Liver (tissue), 3 donors: ENCODE measurements at regions not wholly inside any gene's neighbourhood (a gene's known extent, or its start where the extent isn't known, plus 50 kb on each side); places are given as distances from the start of the nearest gene placed in this dataset.

Experiments used
- EGR1 ChIP-seq, 2 donors: IDR thresholded peaks; 2 replicates each; pipeline ENCODE4 v1.6.1; 2016 to 2018; ENCODE audit warnings: antibody characterized with exemption in 2 of 2, low read depth in 2 of 2
- GABPA ChIP-seq, 2 donors: IDR thresholded peaks in 1 of 2; conservative IDR thresholded peaks in 1 of 2; 2 replicates each; pipeline ENCODE4 v1.6.1; 2016; ENCODE audit warnings: antibody characterized with exemption in 2 of 2, mild to moderate bottlenecking in 1 of 2, moderate library complexity in 1 of 2
- HNF4A ChIP-seq, 2 donors: conservative IDR thresholded peaks; 2 replicates each; pipeline ENCODE4 v1.6.1; 2016; ENCODE audit warnings: antibody characterized with exemption in 2 of 2, mild to moderate bottlenecking in 2 of 2
- JUND ChIP-seq, 2 donors: IDR thresholded peaks; 2 replicates each; pipeline ENCODE4 v1.6.1; 2016; ENCODE audit warnings: antibody characterized with exemption in 2 of 2
- RAD21 ChIP-seq, 2 donors: IDR thresholded peaks; 2 replicates each; pipeline ENCODE4 v1.6.1; 2016; ENCODE audit warnings: antibody characterized with exemption in 2 of 2, mild to moderate bottlenecking in 2 of 2
- RXRA ChIP-seq, 2 donors: IDR thresholded peaks; 2 replicates each; pipeline ENCODE4 v1.6.1; 2017 to 2018; ENCODE audit warnings: antibody characterized with exemption in 2 of 2, mild to moderate bottlenecking in 1 of 2
- SP1 ChIP-seq: IDR thresholded peaks from 2 replicates; pipeline ENCODE4 v1.6.1; 2018; ENCODE audit warnings: antibody characterized with exemption, mild to moderate bottlenecking
- TAF1 ChIP-seq: conservative IDR thresholded peaks from 2 replicates; pipeline ENCODE4 v1.6.1; 2016; ENCODE audit warnings: antibody characterized with exemption, mild to moderate bottlenecking
- YY1 ChIP-seq: IDR thresholded peaks from 2 replicates; pipeline ENCODE4 v1.6.1; 2016; ENCODE audit warnings: antibody characterized with exemption, mild to moderate bottlenecking
- TF ChIP-seq, protein P1 (sequence below): IDR thresholded peaks from 2 replicates; pipeline ENCODE4 v1.6.1; 2016; ENCODE audit warnings: antibody characterized with exemption
- TF ChIP-seq, protein P2 (sequence below): fragments of 150-350 bp; IDR thresholded peaks from 2 replicates; pipeline ENCODE4 v1.5.1; 2017; ENCODE audit warnings: improper control_type of control experiment, low read depth, low read length; ENCODE audit not compliant: missing input control
- TF ChIP-seq, protein P3 (sequence below): IDR thresholded peaks from 2 replicates; pipeline ENCODE4 v1.6.1; 2016; ENCODE audit warnings: antibody characterized with exemption, mild to moderate bottlenecking
- TF ChIP-seq, protein P4 (sequence below): IDR thresholded peaks from 2 replicates; pipeline ENCODE4 v1.6.1; 2016; ENCODE audit warnings: antibody characterized with exemption
- TF ChIP-seq, protein P5 (sequence below): IDR thresholded peaks from 2 replicates; pipeline ENCODE4 v1.6.1; 2016; ENCODE audit warnings: antibody characterized with exemption
- donor health status: healthy.
- donor health status: healthy.

DNA sequence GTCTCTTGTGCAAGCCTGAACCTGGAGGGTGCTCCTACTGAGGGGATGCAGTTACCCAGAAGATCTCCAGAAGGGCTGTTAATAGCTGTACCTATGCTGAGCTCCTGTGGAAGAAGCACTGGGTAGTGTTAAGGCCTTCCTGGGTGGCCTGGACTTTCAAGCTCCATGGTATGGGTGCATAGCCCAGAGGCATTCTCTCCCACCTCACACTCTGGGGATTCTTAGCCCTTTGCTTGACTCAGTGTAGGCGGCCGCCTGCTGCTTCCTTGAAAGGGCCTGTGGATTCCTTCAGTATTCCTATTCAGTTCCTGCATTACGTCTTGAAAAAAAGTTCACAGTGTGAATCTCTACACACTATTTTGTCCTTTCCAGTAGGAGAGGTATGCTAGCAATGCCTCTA lies 235.7 kb upstream of the MAGEB16 start:
- TF ChIP-seq, protein P1, sequence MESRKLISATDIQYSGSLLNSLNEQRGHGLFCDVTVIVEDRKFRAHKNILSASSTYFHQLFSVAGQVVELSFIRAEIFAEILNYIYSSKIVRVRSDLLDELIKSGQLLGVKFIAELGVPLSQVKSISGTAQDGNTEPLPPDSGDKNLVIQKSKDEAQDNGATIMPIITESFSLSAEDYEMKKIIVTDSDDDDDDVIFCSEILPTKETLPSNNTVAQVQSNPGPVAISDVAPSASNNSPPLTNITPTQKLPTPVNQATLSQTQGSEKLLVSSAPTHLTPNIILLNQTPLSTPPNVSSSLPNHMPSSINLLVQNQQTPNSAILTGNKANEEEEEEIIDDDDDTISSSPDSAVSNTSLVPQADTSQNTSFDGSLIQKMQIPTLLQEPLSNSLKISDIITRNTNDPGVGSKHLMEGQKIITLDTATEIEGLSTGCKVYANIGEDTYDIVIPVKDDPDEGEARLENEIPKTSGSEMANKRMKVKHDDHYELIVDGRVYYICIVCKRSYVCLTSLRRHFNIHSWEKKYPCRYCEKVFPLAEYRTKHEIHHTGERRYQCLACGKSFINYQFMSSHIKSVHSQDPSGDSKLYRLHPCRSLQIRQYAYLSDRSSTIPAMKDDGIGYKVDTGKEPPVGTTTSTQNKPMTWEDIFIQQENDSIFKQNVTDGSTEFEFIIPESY: no peak
- TF ChIP-seq, protein P2, sequence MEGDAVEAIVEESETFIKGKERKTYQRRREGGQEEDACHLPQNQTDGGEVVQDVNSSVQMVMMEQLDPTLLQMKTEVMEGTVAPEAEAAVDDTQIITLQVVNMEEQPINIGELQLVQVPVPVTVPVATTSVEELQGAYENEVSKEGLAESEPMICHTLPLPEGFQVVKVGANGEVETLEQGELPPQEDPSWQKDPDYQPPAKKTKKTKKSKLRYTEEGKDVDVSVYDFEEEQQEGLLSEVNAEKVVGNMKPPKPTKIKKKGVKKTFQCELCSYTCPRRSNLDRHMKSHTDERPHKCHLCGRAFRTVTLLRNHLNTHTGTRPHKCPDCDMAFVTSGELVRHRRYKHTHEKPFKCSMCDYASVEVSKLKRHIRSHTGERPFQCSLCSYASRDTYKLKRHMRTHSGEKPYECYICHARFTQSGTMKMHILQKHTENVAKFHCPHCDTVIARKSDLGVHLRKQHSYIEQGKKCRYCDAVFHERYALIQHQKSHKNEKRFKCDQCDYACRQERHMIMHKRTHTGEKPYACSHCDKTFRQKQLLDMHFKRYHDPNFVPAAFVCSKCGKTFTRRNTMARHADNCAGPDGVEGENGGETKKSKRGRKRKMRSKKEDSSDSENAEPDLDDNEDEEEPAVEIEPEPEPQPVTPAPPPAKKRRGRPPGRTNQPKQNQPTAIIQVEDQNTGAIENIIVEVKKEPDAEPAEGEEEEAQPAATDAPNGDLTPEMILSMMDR: no peak
- TF ChIP-seq, protein P3, sequence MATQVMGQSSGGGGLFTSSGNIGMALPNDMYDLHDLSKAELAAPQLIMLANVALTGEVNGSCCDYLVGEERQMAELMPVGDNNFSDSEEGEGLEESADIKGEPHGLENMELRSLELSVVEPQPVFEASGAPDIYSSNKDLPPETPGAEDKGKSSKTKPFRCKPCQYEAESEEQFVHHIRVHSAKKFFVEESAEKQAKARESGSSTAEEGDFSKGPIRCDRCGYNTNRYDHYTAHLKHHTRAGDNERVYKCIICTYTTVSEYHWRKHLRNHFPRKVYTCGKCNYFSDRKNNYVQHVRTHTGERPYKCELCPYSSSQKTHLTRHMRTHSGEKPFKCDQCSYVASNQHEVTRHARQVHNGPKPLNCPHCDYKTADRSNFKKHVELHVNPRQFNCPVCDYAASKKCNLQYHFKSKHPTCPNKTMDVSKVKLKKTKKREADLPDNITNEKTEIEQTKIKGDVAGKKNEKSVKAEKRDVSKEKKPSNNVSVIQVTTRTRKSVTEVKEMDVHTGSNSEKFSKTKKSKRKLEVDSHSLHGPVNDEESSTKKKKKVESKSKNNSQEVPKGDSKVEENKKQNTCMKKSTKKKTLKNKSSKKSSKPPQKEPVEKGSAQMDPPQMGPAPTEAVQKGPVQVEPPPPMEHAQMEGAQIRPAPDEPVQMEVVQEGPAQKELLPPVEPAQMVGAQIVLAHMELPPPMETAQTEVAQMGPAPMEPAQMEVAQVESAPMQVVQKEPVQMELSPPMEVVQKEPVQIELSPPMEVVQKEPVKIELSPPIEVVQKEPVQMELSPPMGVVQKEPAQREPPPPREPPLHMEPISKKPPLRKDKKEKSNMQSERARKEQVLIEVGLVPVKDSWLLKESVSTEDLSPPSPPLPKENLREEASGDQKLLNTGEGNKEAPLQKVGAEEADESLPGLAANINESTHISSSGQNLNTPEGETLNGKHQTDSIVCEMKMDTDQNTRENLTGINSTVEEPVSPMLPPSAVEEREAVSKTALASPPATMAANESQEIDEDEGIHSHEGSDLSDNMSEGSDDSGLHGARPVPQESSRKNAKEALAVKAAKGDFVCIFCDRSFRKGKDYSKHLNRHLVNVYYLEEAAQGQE: no peak
- TF ChIP-seq JUND (IDR thresholded peaks at IDR 0.05) (no peak), TAF1 (no peak), RAD21 (IDR thresholded peaks at IDR 0.05) (no peak), RXRA (IDR thresholded peaks at IDR 0.05) (no peak), GABPA (IDR thresholded peaks at IDR 0.05 in 1 of 2, conservative IDR thresholded peaks at IDR 0.05 in 1 of 2) (no peak), HNF4A (conservative IDR thresholded peaks at IDR 0.05) (no peak), YY1 (no peak), SP1 (no peak), EGR1 (IDR thresholded peaks at IDR 0.05; ENCODE audit: low read depth in 2 of 2) (no peak)
- TF ChIP-seq, protein P4, sequence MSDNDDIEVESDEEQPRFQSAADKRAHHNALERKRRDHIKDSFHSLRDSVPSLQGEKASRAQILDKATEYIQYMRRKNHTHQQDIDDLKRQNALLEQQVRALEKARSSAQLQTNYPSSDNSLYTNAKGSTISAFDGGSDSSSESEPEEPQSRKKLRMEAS: no peak
- TF ChIP-seq, protein P5, sequence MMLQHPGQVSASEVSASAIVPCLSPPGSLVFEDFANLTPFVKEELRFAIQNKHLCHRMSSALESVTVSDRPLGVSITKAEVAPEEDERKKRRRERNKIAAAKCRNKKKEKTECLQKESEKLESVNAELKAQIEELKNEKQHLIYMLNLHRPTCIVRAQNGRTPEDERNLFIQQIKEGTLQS: no peak
